ENCODE measurements at regions not wholly inside any gene's neighbourhood (a gene's known extent, or its start where the extent isn't known, plus 50 kb on each side); places are given as distances from the start of the nearest gene placed in this dataset.

GRCh38 chr13:97537110-97537509, 103.1 kb downstream of the RAP2A start:
- CTCF ChIA-PET: interaction anchor here (0.7 to 1.4 kb wide), 2 partner anchors 10 to 1150 kb away, joined by 3 to 4 read pairs; no protein-coding TSS in a partner anchor
- no peaks in the 10 kb centered on the region for H3K27me3 Mint-ChIP-seq (ENCODE audit: insufficient read depth, unreplicated experiment)
- intact Hi-C loops (cut with micrococcal nuclease): no loop called here
- H3K4me1 Mint-ChIP-seq (ENCODE audit: insufficient read depth, unreplicated experiment): no peaks in the 10 kb centered on the region
- no peaks in the 10 kb centered on the region for H3K9me3 Mint-ChIP-seq (ENCODE audit: unreplicated experiment)
- POLR2A ChIA-PET: no interaction called here
- H3K36me3 Mint-ChIP-seq (ENCODE audit: insufficient read depth, unreplicated experiment): no peaks in the 10 kb centered on the region
- DNase-seq (ENCODE audit: unreplicated experiment): no peak
- no peak overlapping the region for H3K4me3 Mint-ChIP-seq (ENCODE audit: unreplicated experiment)
- no peak overlapping the region for H3K27ac Mint-ChIP-seq (ENCODE audit: low read depth, unreplicated experiment)
- no peak for TF ChIP-seq CTCF (IDR thresholded peaks at IDR 0.05; ENCODE audit: unreplicated experiment)
- BruUV-seq (replicated peaks): no TSS peak

- Mint-ChIP-seq H3K4me3 (ENCODE audit: unreplicated experiment) (no peak overlapping the region), H3K27ac (ENCODE audit: low read depth, unreplicated experiment) (no peak overlapping the region), H3K36me3 (ENCODE audit: insufficient read depth, unreplicated experiment) (no peaks in the 10 kb centered on the region), H3K4me1 (ENCODE audit: insufficient read depth, unreplicated experiment) (no peaks in the 10 kb centered on the region), H3K27me3 (ENCODE audit: insufficient read depth, unreplicated experiment) (no peaks in the 10 kb centered on the region), H3K9me3 (ENCODE audit: unreplicated experiment) (no peaks in the 10 kb centered on the region)
- no TSS peak for BruUV-seq (replicated peaks)
- no peak for TF ChIP-seq CTCF (IDR thresholded peaks at IDR 0.05; ENCODE audit: unreplicated experiment)
- ChIA-PET CTCF (no interaction called here), POLR2A (interaction anchor here (1.0 kb wide), 1 partner anchor 9 kb away, joined by 3 read pairs; no protein-coding TSS in a partner anchor)
- no peak for DNase-seq (ENCODE audit: unreplicated experiment)
- intact Hi-C loops (cut with micrococcal nuclease): no loop called here
These were observed 104.2 kb downstream of the RAP2A start for GRCh38 chr13:97538203-97538602.

GRCh38 chr13:97539651-97540610, 106.0 kb downstream of the RAP2A start:
- DNase-seq (ENCODE audit: unreplicated experiment): peak; percentile 45
- Mint-ChIP-seq H3K4me3 (ENCODE audit: unreplicated experiment) (no peak overlapping the region), H3K36me3 (ENCODE audit: insufficient read depth, unreplicated experiment) (no peaks in the 10 kb centered on the region), H3K9me3 (ENCODE audit: unreplicated experiment) (no peaks in the 10 kb centered on the region), H3K27ac (ENCODE audit: low read depth, unreplicated experiment) (no peak overlapping the region), H3K4me1 (ENCODE audit: insufficient read depth, unreplicated experiment) (no peaks in the 10 kb centered on the region), H3K27me3 (ENCODE audit: insufficient read depth, unreplicated experiment) (no peaks in the 10 kb centered on the region)
- POLR2A ChIA-PET: interaction anchor here (0.7 kb wide), 1 partner anchor 415 kb away, joined by 3 read pairs; no protein-coding TSS in a partner anchor
- BruUV-seq (replicated peaks): no TSS peak
- CTCF ChIA-PET: no interaction called here
- intact Hi-C loops (cut with micrococcal nuclease): no loop called here
- no peak for TF ChIP-seq CTCF (IDR thresholded peaks at IDR 0.05; ENCODE audit: unreplicated experiment)

GRCh38 chr13:97540696-97541095, 106.7 kb downstream of the RAP2A start:
- no peak for DNase-seq (ENCODE audit: unreplicated experiment)
- Mint-ChIP-seq H3K36me3 (ENCODE audit: insufficient read depth, unreplicated experiment) (no peaks in the 10 kb centered on the region), H3K9me3 (ENCODE audit: unreplicated experiment) (no peaks in the 10 kb centered on the region), H3K27ac (ENCODE audit: low read depth, unreplicated experiment) (no peak overlapping the region), H3K4me3 (ENCODE audit: unreplicated experiment) (no peak overlapping the region), H3K27me3 (ENCODE audit: insufficient read depth, unreplicated experiment) (no peaks in the 10 kb centered on the region), H3K4me1 (ENCODE audit: insufficient read depth, unreplicated experiment) (no peaks in the 10 kb centered on the region)
- no TSS peak for BruUV-seq (replicated peaks)
- POLR2A ChIA-PET: interaction anchor here (0.7 kb wide), 1 partner anchor 416 kb away, joined by 3 read pairs; no protein-coding TSS in a partner anchor
- intact Hi-C loops (cut with micrococcal nuclease): no loop called here
- CTCF ChIA-PET: interaction anchor here (0.6 to 0.7 kb wide), 2 partner anchors 9 to 67 kb away, joined by 4 read pairs; no protein-coding TSS in a partner anchor
- no peak for TF ChIP-seq CTCF (IDR thresholded peaks at IDR 0.05; ENCODE audit: unreplicated experiment)
